Ecto neural progenitor cell (in vitro differentiated cells): ENCODE measurements at regions not wholly inside any gene's neighbourhood (a gene's known extent, or its start where the extent isn't known, plus 50 kb on each side); places are given as distances from the start of the nearest gene placed in this dataset.
"Not testable (repeated sequence)": the region's sequence is repeated elsewhere in the genome, so short reads cannot be mapped to it uniquely, and the experiment has no call there.

ENCODE experiments used
- DNase-seq: peaks from one replicate; pipeline ENCODE4 v3.0.0-alpha.2; 2018; ENCODE audit warnings: low spot score

GRCh38 chr6:126204126-126204525, 135.8 kb upstream of the CENPW start:
- no peak for DNase-seq

- no peak for DNase-seq
These were observed 135.3 kb upstream of the CENPW start for GRCh38 chr6:126204598-126204997.

GRCh38 chr6:126206504-126207246, 133.2 kb upstream of the CENPW start:
- no peak for DNase-seq

- no peak for DNase-seq
These were observed 129.4 kb upstream of the CENPW start for GRCh38 chr6:126210398-126211075.

- DNase-seq, result no peak
These were observed 122.4 kb upstream of the CENPW start for GRCh38 chr6:126217497-126217896.

GRCh38 chr6:126220901-126221300, 119.0 kb upstream of the CENPW start:
- not testable (repeated sequence) for DNase-seq

- DNase-seq, result no peak
These were observed 111.8 kb upstream of the CENPW start for GRCh38 chr6:126227833-126228702.

- no peak for DNase-seq
These were observed 107.2 kb upstream of the CENPW start for GRCh38 chr6:126232671-126233070.

GRCh38 chr6:126233192-126233591, 106.7 kb upstream of the CENPW start:
- no peak for DNase-seq

- DNase-seq, result no peak
These were observed 104.6 kb upstream of the CENPW start for GRCh38 chr6:126235363-126235762.

GRCh38 chr6:126245077-126245476, 94.8 kb upstream of the CENPW start:
- DNase-seq, result no peak

- no peak for DNase-seq
These were observed 87.8 kb upstream of the CENPW start for GRCh38 chr6:126252154-126252553.

GRCh38 chr6:126253431-126253830, 86.5 kb upstream of the CENPW start:
- DNase-seq, result no peak

- no peak for DNase-seq
These were observed 81.8 kb upstream of the CENPW start for GRCh38 chr6:126258150-126258549.

- no peak for DNase-seq
These were observed 78.0 kb upstream of the CENPW start for GRCh38 chr6:126261792-126262421.

GRCh38 chr6:126264265-126264664, 75.7 kb upstream of the CENPW start:
- no peak for DNase-seq

- DNase-seq, result no peak
These were observed 73.3 kb upstream of the CENPW start for GRCh38 chr6:126266664-126267063.

GRCh38 chr6:126267626-126268025, 72.3 kb upstream of the CENPW start:
- DNase-seq, result no peak

- no peak for DNase-seq
These were observed 71.8 kb upstream of the CENPW start for GRCh38 chr6:126268092-126268491.

GRCh38 chr6:126280287-126280686, 59.6 kb upstream of the CENPW start:
- no peak for DNase-seq

GRCh38 chr6:126285871-126286365, 54.0 kb upstream of the CENPW start:
- DNase-seq, result no peak
